ENCODE measurements at regions not wholly inside any gene's neighbourhood (a gene's known extent, or its start where the extent isn't known, plus 50 kb on each side); places are given as distances from the start of the nearest gene placed in this dataset.

GRCh38 chr1:99173900-99174299 lies 90.4 kb upstream of the PLPPR4 start:
- no peak overlapping the region for H3K4me3 ChIP-seq
- H3K27ac ChIP-seq: no peak overlapping the region
- 86 to 94% methylated on average over 7 of the region's 7 CpGs for WGBS, 2 donors
- H3K4me1 ChIP-seq: no peaks in the 10 kb centered on the region
- DNase-seq: no peak
- H3K9me3 ChIP-seq: no peaks in the 10 kb centered on the region
- no peaks in the 10 kb centered on the region for H3K36me3 ChIP-seq
- intact Hi-C loops (cut with DNase I): loop anchor here (10.0 kb wide), 1 partner anchor 541 kb away; no protein-coding TSS in a partner anchor
- no peaks in the 10 kb centered on the region for H3K27me3 ChIP-seq
- no peak for TF ChIP-seq POLR2A (IDR thresholded peaks at IDR 0.05)
- no peak for TF ChIP-seq CTCF (IDR thresholded peaks at IDR 0.05)

DNA sequence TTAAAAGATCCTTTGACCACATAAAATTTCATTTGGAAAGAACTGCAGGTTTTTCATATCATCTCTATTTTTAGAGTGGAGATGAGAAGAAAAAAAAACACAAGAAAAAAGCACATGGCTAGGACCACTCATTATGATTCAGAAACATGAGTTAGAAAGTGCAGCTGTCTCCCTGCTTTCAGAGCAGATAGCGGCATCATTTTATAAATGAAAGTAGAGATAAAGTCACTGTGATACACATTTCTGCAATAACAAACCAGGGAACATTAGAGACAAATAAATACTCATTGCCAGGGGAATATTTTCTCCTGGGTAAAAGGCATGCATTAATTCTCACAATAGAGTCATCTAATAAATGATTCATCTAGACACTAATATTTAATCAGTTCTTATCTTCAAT lies 87.5 kb upstream of the PLPPR4 start:
- H3K4me1 ChIP-seq: peaks cover 0 to 3% (median 0%) of the 10 kb centered on the region in 3 donors
- TF ChIP-seq POLR2A (IDR thresholded peaks at IDR 0.05) (no peak), CTCF (IDR thresholded peaks at IDR 0.05) (no peak)
- H3K27ac ChIP-seq: no peak overlapping the region
- H3K36me3 ChIP-seq: no peaks in the 10 kb centered on the region
- DNase-seq: no peak
- 79 to 80% methylated on average over 1 of the region's 1 CpG for WGBS, 2 donors
- intact Hi-C loops (cut with DNase I): loop anchor here (10.0 kb wide), 1 partner anchor 538 kb away; no protein-coding TSS in a partner anchor
- no peaks in the 10 kb centered on the region for H3K9me3 ChIP-seq
- no peak overlapping the region for H3K4me3 ChIP-seq
- no peaks in the 10 kb centered on the region for H3K27me3 ChIP-seq

GRCh38 chr1:99177465-99177864 lies 86.8 kb upstream of the PLPPR4 start:
- intact Hi-C loops (cut with DNase I): loop anchor here (10.0 kb wide), 1 partner anchor 537 kb away; no protein-coding TSS in a partner anchor
- Histone ChIP-seq H3K36me3 (no peaks in the 10 kb centered on the region), H3K27ac (no peak overlapping the region), H3K9me3 (no peaks in the 10 kb centered on the region), H3K27me3 (no peaks in the 10 kb centered on the region), H3K4me1 (peaks cover 0 to 3% (median 0%) of the 10 kb centered on the region in 3 donors), H3K4me3 (no peak overlapping the region)
- DNase-seq: no peak
- TF ChIP-seq POLR2A (IDR thresholded peaks at IDR 0.05) (no peak), CTCF (IDR thresholded peaks at IDR 0.05) (no peak)
- WGBS, 2 donors: 18 to 38% methylated on average over 1 of the region's 1 CpG

GRCh38 chr1:99180343-99180808 lies 83.9 kb upstream of the PLPPR4 start:
- peak; percentile 7 for DNase-seq
- no peak for TF ChIP-seq POLR2A (IDR thresholded peaks at IDR 0.05)
- TF ChIP-seq CTCF (IDR thresholded peaks at IDR 0.05): peak; percentile 75 to 83 (median 77)
- WGBS, 2 donors: 12 to 15% methylated on average over 3 of the region's 3 CpGs
- Histone ChIP-seq H3K4me3 (no peak overlapping the region), H3K27ac (no peak overlapping the region), H3K27me3 (no peaks in the 10 kb centered on the region), H3K9me3 (no peaks in the 10 kb centered on the region), H3K4me1 (peaks cover 0 to 3% (median 0%) of the 10 kb centered on the region in 3 donors), H3K36me3 (no peaks in the 10 kb centered on the region)
- intact Hi-C loops (cut with DNase I): no loop called here

GRCh38 chr1:99180915-99181314 lies 83.4 kb upstream of the PLPPR4 start:
- Histone ChIP-seq H3K4me1 (peaks cover 0 to 3% (median 0%) of the 10 kb centered on the region in 3 donors), H3K9me3 (no peaks in the 10 kb centered on the region), H3K36me3 (no peaks in the 10 kb centered on the region), H3K27me3 (no peaks in the 10 kb centered on the region), H3K27ac (no peak overlapping the region), H3K4me3 (no peak overlapping the region)
- TF ChIP-seq CTCF (IDR thresholded peaks at IDR 0.05): no peak
- TF ChIP-seq POLR2A (IDR thresholded peaks at IDR 0.05): no peak
- DNase-seq: no peak
- 66 to 73% methylated on average over 2 of the region's 2 CpGs for WGBS, 2 donors
- intact Hi-C loops (cut with DNase I): no loop called here

Measured in esophagus squamous epithelium (tissue), 5 donors.